ENCODE measurements at regions not wholly inside any gene's neighbourhood (a gene's known extent, or its start where the extent isn't known, plus 50 kb on each side); places are given as distances from the start of the nearest gene placed in this dataset.

- TF ChIP-seq CTCF (IDR thresholded peaks at IDR 0.05; ENCODE audit: extremely low read depth in 1 of 2, insufficient read depth in 1 of 2, low read depth in 1 of 2, low read length in 2 of 2) = no peak
- TF ChIP-seq POLR2AphosphoS5 (IDR thresholded peaks at IDR 0.05; ENCODE audit: insufficient read depth, low read depth, low read length) = no peak
- no peak for TF ChIP-seq MYC (IDR thresholded peaks at IDR 0.05; ENCODE audit: low read depth, low read length)
- TF ChIP-seq POLR2A (IDR thresholded peaks at IDR 0.05; ENCODE audit: low read depth, low read length) = no peak
Observed at GRCh38 chr12:97272471-97272870, 190.1 kb upstream of the RMST start.
